CD14-positive monocyte (primary cell): ENCODE measurements at regions not wholly inside any gene's neighbourhood (a gene's known extent, or its start where the extent isn't known, plus 50 kb on each side); places are given as distances from the start of the nearest gene placed in this dataset.

Source experiments
- DNase-seq, 3 donors: peaks; one replicate each; pipeline ENCODE4 v3.0.0-alpha.2; 2011 to 2022
- H2AFZ ChIP-seq: 2 replicates; pipeline ENCODE4 v1.6.0; 2012; ENCODE audit warnings: mild to moderate bottlenecking, low read depth, low read length, inconsistent platforms; ENCODE audit not compliant: insufficient read depth, poor library complexity, severe bottlenecking
- H3K27ac ChIP-seq, 2 donors: 1 replicate in 1 of 2; 2 replicates in 1 of 2; pipeline ENCODE4 v1.5.1; 2012 to 2013; ENCODE audit warnings: low read length in 2 of 2, control low read depth in 1 of 2, inconsistent platforms in 1 of 2, low read depth in 1 of 2, mild to moderate bottlenecking in 1 of 2
- H3K27me3 ChIP-seq, 2 donors: one replicate each; pipeline versions ENCODE4 v1.6.0 to v1.6.1; 2011 to 2013; ENCODE audit warnings: low read length in 2 of 2; ENCODE audit not compliant: control insufficient read depth in 2 of 2, insufficient read depth in 2 of 2
- H3K36me3 ChIP-seq, 2 donors: replicated peaks in 1 of 2; 1 replicate in 1 of 2; 2 replicates in 1 of 2; pipeline versions ENCODE4 v1.5.1 to v1.6.1; 2012 to 2013; ENCODE audit warnings: low read length in 2 of 2, control low read depth in 1 of 2, inconsistent platforms in 1 of 2, mild to moderate bottlenecking in 1 of 2; ENCODE audit not compliant: insufficient read depth in 2 of 2, control insufficient read depth in 1 of 2
- H3K4me1 ChIP-seq, 2 donors: 1 replicate in 1 of 2; 2 replicates in 1 of 2; pipeline versions ENCODE4 v1.5.1 to v1.6.1; 2012 to 2013; ENCODE audit warnings: low read length in 2 of 2, control low read depth in 1 of 2, inconsistent platforms in 1 of 2, mild to moderate bottlenecking in 1 of 2, moderate library complexity in 1 of 2; ENCODE audit not compliant: insufficient read depth in 2 of 2, control insufficient read depth in 1 of 2
- H3K4me2 ChIP-seq: replicated peaks from 2 replicates; pipeline ENCODE3; 2012; ENCODE audit warnings: low read length, moderate library complexity, mild to moderate bottlenecking; ENCODE audit not compliant: poor library complexity, severe bottlenecking; ENCODE audit errors: extremely low read depth
- H3K4me3 ChIP-seq, 3 experiments: fragments of 200-600 bp in 1 of 3; sonication (generic) in 1 of 3; replicated peaks in 1 of 3; 1 replicate in 2 of 3; 2 replicates in 1 of 3; pipeline ENCODE4 v1.5.1; 2011 to 2013; ENCODE audit warnings: low read length in 3 of 3, mild to moderate bottlenecking in 3 of 3, control low read depth in 2 of 3, low read depth in 2 of 3, inconsistent platforms in 1 of 3, moderate library complexity in 1 of 3
- H3K79me2 ChIP-seq: 2 replicates; pipeline ENCODE4 v1.6.0; 2012; ENCODE audit warnings: mild to moderate bottlenecking, control low read depth, inconsistent platforms, low read length, moderate library complexity; ENCODE audit not compliant: insufficient read depth
- H3K9ac ChIP-seq: 2 replicates; pipeline ENCODE4 v1.6.0; 2017; ENCODE audit warnings: low read length, mild to moderate bottlenecking; ENCODE audit not compliant: insufficient read depth, poor library complexity, severe bottlenecking
- H3K9me3 ChIP-seq, 2 donors: replicated peaks in 1 of 2; 1 replicate in 1 of 2; 2 replicates in 1 of 2; pipeline versions ENCODE4 v1.5.1 to v1.6.1; 2012 to 2013; ENCODE audit warnings: low read length in 2 of 2, control low read depth in 1 of 2; ENCODE audit not compliant: control insufficient read depth in 1 of 2, insufficient read depth in 1 of 2
- H4K20me1 ChIP-seq: 2 replicates; pipeline ENCODE4 v1.6.0; 2012; ENCODE audit warnings: mild to moderate bottlenecking, low read length, control low read depth, moderate library complexity; ENCODE audit not compliant: insufficient read depth
- H3K27ac Mint-ChIP-seq, 7 donors: one replicate each; pipeline ENCODE4 v1.8.0; 2020; ENCODE audit warnings: mild to moderate bottlenecking in 7 of 7, mixed read lengths in 7 of 7, moderate library complexity in 6 of 7, inconsistent platforms in 2 of 7
- H3K27me3 Mint-ChIP-seq, 3 donors: one replicate each; pipeline ENCODE4 v1.8.0; 2021 to 2022; ENCODE audit warnings: low read depth in 3 of 3, mild to moderate bottlenecking in 3 of 3, mixed read lengths in 3 of 3, moderate library complexity in 3 of 3, inconsistent platforms in 1 of 3
- H3K36me3 Mint-ChIP-seq, 2 donors: one replicate each; pipeline ENCODE4 v1.8.0; 2020; ENCODE audit warnings: mixed read lengths in 2 of 2, inconsistent platforms in 1 of 2, mild to moderate bottlenecking in 1 of 2
- H3K4me1 Mint-ChIP-seq: one replicate; pipeline ENCODE4 v1.8.0; 2020; ENCODE audit warnings: mild to moderate bottlenecking, mixed read lengths
- H3K4me3 Mint-ChIP-seq, 2 donors: one replicate each; pipeline ENCODE4 v1.8.0; 2020; ENCODE audit warnings: mild to moderate bottlenecking in 2 of 2, mixed read lengths in 2 of 2, moderate library complexity in 1 of 2
- H3K9me3 Mint-ChIP-seq, 7 donors: one replicate each; pipeline ENCODE4 v1.8.0; 2020 to 2022; ENCODE audit warnings: mixed read lengths in 7 of 7, mild to moderate bottlenecking in 6 of 7, moderate library complexity in 6 of 7, inconsistent platforms in 2 of 7
- WGBS: methylation state at CpG from one replicate; pipeline ENCODE4 v1.1.5; 2013; ENCODE audit warnings: missing lambda C conversion rate; ENCODE audit not compliant: insufficient coverage; 5-methylcytosine and 5-hydroxymethylcytosine counted together
- intact Hi-C, 2 donors: fragments of 100-400 bp; cut with micrococcal nuclease; formaldehyde crosslinking; loops; one replicate each; pipeline versions ENCODE4 v1.15.0 to v1.15.1; 2023
- TF ChIP-seq, protein P1 (sequence below): fragments of 200-600 bp; IDR thresholded peaks from one replicate; pipeline ENCODE4 v1.8.0; 2022; ENCODE audit warnings: antibody characterized with exemption, mild to moderate bottlenecking

DNA sequence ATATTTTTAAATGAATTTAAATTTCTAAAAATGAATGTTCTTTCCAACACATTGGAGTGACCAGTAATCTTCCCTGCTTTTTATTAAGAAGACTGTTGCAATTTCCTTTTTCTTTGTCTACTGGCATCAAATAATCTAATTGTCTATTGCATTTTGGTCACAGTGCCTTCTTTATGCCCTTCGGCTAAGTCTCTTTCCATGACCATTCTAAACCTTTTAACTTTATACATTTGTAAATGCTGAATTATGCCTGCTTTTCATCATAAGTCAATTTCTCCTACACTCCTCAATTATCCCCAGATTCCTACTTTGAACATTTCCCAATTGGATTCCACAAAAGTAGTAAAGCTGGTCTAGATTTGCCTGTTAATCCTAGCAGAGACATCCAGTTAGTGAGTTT lies 69.1 kb upstream of the HSF2 start:
- Mint-ChIP-seq H3K9me3 (peaks cover 0 to 3% (median 0%) of the 10 kb centered on the region in 7 donors), H3K4me1 (no peaks in the 10 kb centered on the region), H3K27me3 (peaks cover 0 to 2% (median 0%) of the 10 kb centered on the region in 3 donors), H3K36me3 (no peaks in the 10 kb centered on the region), H3K27ac (no peak overlapping the region), H3K4me3 (no peak overlapping the region)
- Histone ChIP-seq H4K20me1 (no peaks in the 10 kb centered on the region), H3K9me3 (peaks cover 0 to 4% of the 10 kb centered on the region in 2 donors), H3K27ac (no peak overlapping the region), H2AFZ (no peak overlapping the region), H3K36me3 (no peaks in the 10 kb centered on the region), H3K4me2 (no peak overlapping the region), H3K4me3 (no peak overlapping the region), H3K79me2 (no peaks in the 10 kb centered on the region), H3K9ac (no peak overlapping the region), H3K27me3 (no peaks in the 10 kb centered on the region), H3K4me1 (no peaks in the 10 kb centered on the region)
- intact Hi-C loops = no loop called here
- DNase-seq = no peak
- WGBS = no CpG with 5 or more reads among the region's 1 CpG
- TF ChIP-seq, protein P1, sequence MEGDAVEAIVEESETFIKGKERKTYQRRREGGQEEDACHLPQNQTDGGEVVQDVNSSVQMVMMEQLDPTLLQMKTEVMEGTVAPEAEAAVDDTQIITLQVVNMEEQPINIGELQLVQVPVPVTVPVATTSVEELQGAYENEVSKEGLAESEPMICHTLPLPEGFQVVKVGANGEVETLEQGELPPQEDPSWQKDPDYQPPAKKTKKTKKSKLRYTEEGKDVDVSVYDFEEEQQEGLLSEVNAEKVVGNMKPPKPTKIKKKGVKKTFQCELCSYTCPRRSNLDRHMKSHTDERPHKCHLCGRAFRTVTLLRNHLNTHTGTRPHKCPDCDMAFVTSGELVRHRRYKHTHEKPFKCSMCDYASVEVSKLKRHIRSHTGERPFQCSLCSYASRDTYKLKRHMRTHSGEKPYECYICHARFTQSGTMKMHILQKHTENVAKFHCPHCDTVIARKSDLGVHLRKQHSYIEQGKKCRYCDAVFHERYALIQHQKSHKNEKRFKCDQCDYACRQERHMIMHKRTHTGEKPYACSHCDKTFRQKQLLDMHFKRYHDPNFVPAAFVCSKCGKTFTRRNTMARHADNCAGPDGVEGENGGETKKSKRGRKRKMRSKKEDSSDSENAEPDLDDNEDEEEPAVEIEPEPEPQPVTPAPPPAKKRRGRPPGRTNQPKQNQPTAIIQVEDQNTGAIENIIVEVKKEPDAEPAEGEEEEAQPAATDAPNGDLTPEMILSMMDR = no peak

DNA sequence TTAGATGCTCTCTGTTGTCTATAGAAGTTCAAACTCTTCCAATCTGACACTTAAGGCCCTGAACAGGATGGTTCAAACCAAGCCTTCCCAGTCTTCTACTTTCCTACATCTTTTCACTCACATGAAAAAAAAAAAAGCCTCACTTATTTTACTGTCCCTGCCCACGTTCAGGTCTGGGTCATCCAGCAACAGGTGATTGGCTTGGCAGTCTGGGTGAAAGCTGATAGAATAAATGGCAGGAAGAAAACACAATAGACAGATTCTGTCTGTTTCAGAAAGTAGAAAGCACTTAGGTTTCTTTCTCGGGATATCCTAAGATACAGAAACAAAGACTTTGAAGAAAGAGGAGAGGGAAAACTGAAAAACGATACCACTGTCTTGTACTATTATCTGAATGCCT lies 61.8 kb upstream of the HSF2 start:
- no peaks in the 10 kb centered on the region for H3K36me3 ChIP-seq
- no peak for DNase-seq
- Mint-ChIP-seq H3K27me3 (peaks cover 0 to 4% (median 3%) of the 10 kb centered on the region in 3 donors), H3K36me3 (no peaks in the 10 kb centered on the region), H3K9me3 (peaks cover 0 to 2% (median 0%) of the 10 kb centered on the region in 7 donors), H3K4me3 (no peak overlapping the region), H3K27ac (no peak overlapping the region), H3K4me1 (no peaks in the 10 kb centered on the region)
- no peaks in the 10 kb centered on the region for H3K79me2 ChIP-seq
- TF ChIP-seq, protein P1 = no peak
- no peak overlapping the region for H3K9ac ChIP-seq
- no peaks in the 10 kb centered on the region for H4K20me1 ChIP-seq
- no peak overlapping the region for H3K27ac ChIP-seq
- no CpG with 5 or more reads among the region's 3 CpGs for WGBS
- H3K4me3 ChIP-seq = no peak overlapping the region
- H2AFZ ChIP-seq = no peak overlapping the region
- no peaks in the 10 kb centered on the region for H3K4me1 ChIP-seq
- intact Hi-C loops = no loop called here
- no peaks in the 10 kb centered on the region for H3K27me3 ChIP-seq
- H3K4me2 ChIP-seq = no peak overlapping the region
- H3K9me3 ChIP-seq = no peaks in the 10 kb centered on the region
